KG1 (cell line): ENCODE measurements at regions not wholly inside any gene's neighbourhood (a gene's known extent, or its start where the extent isn't known, plus 50 kb on each side); places are given as distances from the start of the nearest gene placed in this dataset.
"Not testable (repeated sequence)": the region's sequence is repeated elsewhere in the genome, so short reads cannot be mapped to it uniquely, and the experiment has no call there.

ENCODE experiments used
- DNase-seq: peaks from one replicate; lab custom pipeline; 2025; lab: John Stamatoyannopoulos, UW

DNA sequence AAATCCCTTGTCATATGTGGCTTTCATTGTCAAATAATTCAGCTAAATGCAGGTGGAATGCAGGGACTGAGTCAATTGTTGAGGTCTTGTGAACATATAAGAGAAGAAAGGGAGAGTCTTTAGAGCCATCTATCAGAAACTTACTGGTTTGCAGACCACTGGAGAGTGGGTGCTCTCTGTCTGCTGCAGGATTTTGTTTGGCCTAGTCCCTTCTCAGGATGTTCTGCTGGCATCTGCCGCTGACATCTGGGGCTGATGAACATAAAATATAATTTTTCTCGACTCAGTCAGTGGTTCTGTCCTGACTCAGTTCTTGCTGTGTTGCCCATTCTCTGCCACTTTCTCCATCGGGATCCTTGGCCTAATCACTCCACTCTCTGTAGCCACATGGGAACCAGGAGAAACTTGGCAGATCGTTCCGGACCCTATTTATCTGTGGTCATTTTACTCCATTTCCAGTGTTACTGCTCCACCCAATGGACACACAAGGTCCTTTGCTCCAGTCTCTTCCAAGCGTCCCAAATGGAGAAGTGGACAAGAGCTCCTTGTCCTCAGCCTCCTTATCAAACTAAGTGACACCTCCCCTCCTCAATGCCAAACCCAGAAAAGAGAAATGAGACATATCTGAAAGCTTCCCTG lies 436.2 kb downstream of the FAT4 start:
- DNase-seq = no peak

DNA sequence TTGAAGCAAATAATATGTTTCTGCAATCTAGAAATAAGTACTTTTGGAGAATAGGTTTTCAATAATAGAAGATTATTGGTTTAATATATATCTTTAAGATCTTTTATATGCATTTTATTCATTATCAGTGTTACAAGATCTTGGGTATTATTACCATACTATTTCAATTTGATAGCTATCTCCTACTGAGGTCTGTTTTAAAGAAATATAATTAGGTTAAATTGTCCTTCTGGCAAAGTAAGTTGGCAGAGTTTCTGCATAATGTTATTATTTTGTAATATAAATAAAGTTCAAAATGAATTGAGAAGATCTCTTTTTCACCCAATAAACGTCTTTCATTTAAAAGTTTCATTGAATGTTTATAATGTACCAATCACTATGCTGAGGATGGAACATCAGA lies 443.7 kb downstream of the FAT4 start:
- DNase-seq = no peak

GRCh38 chr4:125760201-125760819 lies 445.6 kb downstream of the FAT4 start:
- no peak for DNase-seq

GRCh38 chr4:125760956-125761355 lies 446.2 kb downstream of the FAT4 start:
- no peak for DNase-seq

DNA sequence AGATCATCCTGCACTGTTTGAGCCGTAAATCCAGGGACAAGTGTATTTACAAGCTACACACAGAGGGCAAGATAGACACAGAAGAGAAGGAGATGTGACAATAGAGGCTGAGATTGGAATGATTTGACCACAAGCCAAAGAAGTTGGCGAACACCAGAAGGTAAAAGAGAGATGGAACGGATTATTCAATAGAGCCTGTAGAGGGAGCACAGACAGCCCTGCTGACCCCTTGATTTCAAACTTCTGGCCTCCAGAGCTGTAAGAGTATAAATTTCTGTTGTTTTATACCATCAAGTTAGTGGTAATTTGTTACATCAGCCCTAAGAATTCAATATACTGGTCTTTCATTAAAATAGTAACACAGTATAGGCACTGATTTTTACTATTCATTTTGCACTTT lies 447.8 kb downstream of the FAT4 start:
- DNase-seq = no peak

DNA sequence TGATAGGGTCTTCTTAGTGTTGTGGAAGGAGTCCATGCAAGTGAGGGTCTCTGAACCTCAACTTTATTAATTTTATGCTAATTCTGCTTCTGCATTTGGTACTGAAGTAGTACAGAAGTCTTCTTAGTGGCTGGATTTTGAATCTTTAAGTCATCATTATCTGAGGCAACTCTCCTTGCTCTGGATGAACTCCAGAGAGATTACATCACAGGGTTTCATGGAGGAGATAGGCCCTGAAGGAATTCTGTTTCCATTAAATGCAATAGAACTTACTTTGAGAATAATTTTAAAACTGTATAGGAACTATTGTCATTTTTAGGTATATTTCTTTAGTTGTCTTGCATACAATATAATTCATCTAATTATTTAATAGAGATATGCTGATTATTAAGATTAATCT lies 451.2 kb downstream of the FAT4 start:
- no peak for DNase-seq

DNA sequence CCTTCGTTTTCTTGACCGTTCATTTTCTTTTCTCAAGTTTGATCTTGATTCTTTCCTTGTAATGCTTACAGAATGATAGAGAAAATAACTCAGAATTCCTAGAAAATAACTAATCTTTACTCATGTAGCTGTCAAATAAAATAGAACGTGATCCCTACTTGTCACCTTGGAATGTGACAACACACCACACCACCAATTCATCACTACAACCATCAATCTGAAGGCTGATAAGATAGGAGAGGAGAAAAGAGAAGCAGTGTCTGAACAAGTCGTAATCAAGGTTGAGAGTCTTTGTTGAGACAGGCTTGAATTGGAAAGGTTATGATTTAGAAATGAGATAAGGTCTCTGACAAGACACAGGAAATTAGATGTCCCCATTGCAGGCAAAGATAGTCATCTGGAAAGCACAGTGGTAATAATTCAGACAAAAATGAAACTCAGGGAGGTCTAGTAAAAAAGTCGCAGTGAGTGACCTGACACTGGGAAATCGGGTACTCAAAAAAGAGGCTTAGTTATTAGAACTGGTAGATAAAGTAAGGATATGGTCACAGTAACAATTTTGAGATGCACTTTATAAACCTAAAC lies 456.2 kb downstream of the FAT4 start:
- DNase-seq = no peak

DNA sequence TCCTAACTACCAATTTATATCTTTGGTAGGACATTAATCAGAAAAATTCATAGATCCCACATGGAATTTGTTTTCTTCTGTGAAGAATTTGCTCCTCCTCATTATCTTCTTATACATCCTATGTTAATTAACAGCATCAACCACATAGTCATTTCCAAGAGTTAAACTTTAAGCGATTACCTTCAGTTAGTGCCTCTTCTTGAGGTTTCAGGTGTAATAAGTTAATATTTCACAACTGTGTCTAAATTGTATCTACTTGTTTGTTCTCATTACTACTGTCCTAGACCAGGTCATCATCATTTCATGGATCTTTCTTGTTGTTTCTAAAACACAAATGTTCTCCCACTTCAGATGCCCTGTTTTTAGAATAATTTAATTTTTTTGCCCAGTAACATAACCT lies 457.9 kb downstream of the FAT4 start:
- DNase-seq = no peak

DNA sequence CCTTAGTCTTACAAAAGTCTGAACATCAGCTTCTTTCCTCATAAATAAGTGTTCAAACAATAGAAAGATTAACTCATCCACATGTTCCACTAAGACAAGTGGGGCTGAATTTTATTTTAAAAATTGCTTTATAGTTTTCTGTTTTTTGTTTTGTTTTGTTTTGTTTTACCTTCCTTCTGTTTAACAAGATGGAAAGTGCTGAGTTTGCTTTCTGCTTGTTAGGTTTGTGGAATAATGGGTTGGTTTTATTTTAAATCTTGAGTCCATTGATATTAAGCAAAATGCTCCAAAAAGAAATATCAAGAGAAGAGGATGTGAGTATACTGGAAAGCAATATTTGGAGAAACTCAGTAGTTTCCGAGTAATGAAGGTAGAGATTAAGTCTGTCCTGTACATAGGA lies 458.7 kb downstream of the FAT4 start:
- no peak for DNase-seq

GRCh38 chr4:125773931-125774330 lies 459.2 kb downstream of the FAT4 start:
- DNase-seq = no peak

DNA sequence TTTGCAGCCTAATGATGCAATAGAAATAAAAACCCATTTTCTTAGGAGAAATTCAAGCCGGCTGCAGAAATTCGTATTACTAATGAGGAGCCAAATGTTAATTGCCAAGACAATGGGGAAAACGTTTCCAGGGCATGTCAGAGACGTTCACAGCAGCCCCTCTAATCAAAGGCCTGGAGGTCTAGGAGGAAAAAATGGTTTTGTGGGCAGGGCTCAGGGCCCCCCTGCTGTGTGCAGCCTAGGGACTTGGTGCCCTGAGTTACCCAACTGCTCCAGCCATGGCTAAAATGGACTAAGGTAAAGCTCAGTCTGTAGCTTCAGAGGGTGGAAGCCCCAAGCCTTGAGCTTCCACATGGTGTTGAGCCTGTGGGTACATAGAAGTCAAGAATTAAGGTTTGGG lies 461.4 kb downstream of the FAT4 start:
- DNase-seq = no peak

DNA sequence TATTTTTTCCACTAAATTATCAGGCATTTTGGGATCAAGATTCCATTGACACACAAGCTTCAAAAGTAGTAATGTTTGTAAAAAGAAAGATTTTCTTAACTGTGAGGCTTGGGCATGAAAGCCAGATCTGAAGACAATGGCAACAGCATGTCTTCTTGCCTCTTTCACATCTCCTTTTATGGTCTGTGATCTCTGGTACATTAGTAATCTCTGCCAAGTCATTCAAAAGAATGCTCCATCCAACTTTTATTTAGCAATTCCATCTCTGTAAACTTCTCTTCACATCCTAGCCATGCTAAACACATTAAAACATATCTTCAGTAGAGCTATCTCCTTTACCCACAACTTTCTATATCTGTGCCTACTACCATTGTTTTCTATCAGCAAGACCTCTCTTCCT lies 465.4 kb downstream of the FAT4 start:
- no peak for DNase-seq

DNA sequence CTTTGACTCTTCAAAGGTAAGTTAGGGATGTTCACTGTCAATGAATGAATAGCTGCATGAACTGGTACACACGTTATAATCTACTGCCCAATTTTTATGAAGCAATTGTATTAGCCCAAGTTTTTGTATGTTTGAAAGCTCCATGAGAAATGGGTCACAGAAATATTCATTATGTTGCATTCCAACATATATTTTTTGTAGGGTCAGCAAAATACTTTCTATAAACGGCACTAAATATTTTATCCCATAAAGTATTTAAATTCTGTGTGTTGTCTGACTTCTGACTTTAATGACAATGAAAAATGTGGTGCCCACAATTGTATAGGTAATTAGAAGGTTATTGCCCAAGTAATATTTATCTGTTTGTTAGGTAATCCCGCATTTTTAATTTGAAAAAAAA lies 466.0 kb downstream of the FAT4 start:
- no peak for DNase-seq

- DNase-seq = no peak
Observed at GRCh38 chr4:125781651-125782050, 466.9 kb downstream of the FAT4 start.

DNA sequence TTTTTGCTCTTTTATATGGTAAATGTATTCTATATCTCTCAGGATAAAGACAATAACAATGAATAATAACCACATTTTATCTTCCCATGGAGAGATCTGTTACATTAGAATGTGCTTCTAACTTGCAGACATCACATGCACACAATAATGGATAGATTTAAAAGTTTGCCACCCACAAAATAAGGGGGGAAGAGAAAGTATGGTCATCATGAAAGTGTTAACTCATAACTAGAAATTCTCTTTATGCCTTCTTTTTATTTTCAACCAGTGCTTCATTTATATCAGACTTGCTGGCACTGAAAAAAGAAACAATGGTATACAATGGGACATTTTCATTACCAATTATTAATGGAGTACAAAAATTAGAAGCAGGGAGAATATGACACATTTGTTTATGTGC lies 470.0 kb downstream of the FAT4 start:
- DNase-seq = no peak

DNA sequence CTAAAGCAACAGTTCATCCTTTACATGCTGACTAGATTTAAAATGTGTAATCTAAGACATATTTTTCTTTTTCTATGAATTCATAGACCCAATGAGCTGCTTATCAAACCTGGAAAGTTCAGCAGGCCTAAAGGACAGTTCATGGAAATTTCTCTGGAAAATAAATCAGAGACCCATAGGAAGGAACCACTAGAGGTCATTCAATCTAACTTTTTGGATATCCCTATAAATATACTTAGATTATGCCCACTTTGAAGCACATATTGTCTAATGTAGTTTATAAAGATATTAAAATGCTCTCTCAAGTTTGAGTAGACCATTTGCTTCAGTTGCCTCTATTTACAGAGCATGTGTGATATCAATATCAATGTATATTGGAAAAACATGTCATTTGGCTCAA lies 473.0 kb downstream of the FAT4 start:
- no peak for DNase-seq

DNA sequence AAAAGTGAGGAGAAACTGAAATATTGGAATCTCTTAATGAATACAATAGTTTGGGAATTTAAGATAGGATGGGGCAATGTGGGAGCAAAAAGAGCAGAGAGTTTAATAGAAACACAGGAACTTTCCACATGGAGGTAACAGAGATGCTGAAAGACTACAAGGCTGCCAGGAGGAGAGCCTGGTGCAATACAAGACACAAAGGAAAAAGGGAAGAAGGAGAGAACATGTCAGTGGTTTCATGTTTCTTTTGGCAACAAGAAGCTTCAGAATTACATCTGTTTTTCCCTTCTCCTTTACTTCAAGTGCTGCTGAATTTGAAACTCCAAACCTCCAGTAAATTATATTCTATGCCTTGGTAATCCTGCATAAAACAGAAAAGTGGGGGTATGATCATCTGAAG lies 474.3 kb downstream of the FAT4 start:
- no peak for DNase-seq

DNA sequence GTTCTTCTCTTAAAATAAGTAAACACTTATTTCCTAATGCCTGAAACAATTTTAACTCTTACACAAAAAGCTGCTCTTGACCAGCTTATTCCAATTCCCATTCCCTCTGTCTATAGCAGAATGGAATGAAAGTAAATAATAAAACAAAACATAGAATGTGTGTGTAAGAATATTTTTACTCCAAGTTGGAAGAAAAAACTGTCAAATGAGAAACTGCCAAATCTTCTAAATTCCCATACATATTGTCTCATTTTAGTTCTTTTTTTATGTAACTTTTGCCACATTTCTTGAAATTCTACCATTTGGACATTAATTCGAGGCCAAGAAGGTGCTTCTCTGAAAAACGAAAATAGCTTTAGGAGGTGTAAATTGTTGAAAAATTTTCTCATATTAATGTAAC lies 477.1 kb downstream of the FAT4 start:
- DNase-seq = no peak

GRCh38 chr4:125794989-125795388 lies 480.2 kb downstream of the FAT4 start:
- no peak for DNase-seq

GRCh38 chr4:125796138-125796537 lies 481.4 kb downstream of the FAT4 start:
- no peak for DNase-seq

DNA sequence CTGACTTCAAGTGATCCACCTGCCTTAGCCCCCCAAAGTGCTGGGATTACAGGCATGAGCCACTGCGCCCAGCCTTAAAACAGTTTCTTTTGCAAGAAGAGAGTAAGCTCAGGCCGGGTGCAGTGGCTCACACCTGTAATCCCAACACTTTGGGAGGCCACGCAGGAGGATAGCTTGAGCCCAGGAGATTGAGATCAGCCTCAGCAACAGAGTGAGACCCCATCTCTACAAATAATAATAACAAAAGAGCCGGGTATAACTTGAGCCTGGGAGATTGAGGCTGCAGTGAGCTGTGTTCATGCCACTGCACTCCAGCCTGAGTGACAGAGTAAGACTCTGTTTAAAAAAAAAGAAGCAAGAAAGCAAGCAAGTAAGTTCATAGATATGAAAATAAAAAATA lies 482.9 kb downstream of the FAT4 start:
- not testable (repeated sequence) for DNase-seq

DNA sequence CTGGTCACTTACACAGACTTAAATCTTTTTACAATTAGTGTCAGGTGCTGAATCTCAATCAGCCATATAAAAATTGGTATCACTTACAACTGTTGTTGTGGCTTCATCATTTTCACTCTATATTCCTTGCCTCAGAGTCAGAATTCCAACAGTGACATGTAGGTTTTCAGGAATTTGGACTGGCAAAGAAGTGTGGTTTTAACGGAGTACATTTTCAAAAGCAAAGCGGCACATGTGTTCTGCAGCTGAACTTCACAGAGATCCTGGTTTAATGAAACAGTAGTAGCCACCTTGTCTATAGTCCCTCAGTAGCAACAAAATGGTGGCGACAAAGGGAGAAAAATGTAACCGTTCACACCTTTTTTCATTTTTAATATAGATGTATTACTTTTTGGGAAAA lies 486.6 kb downstream of the FAT4 start:
- DNase-seq = no peak

GRCh38 chr4:125801924-125802323 lies 487.2 kb downstream of the FAT4 start:
- DNase-seq = no peak

DNA sequence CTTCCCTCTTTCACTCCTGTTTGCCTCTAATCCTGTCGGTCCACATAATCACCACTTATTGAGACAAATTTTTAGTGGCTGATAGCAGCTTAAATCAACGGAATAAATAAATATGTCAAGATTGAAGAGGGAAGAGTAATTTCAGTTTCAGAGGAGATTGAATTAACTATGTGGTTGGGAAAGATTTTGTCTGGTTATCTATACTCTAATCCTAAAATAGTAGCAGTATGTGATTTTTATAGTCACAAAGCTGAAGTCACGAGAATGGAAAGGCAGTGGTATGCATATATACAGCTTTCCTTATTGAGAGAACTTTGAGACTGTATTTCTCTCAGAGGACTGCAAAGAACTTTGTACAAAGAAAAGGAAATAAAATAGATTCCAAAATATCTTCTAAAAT lies 493.3 kb downstream of the FAT4 start:
- no peak for DNase-seq
